Endodermal cell (in vitro differentiated cells): ENCODE measurements at regions not wholly inside any gene's neighbourhood (a gene's known extent, or its start where the extent isn't known, plus 50 kb on each side); places are given as distances from the start of the nearest gene placed in this dataset.

Experiments
- DNase-seq: peaks from one replicate; pipeline ENCODE4 v3.0.0-alpha.2; 2017
- H3K27ac ChIP-seq: 2 replicates; pipeline ENCODE4 v1.5.1; 2013; ENCODE audit warnings: mild to moderate bottlenecking, low read depth, low read length, moderate library complexity
- H3K27me3 ChIP-seq: 2 replicates; pipeline ENCODE4 v1.6.1; 2013; ENCODE audit warnings: mild to moderate bottlenecking, low read length, moderate library complexity; ENCODE audit not compliant: insufficient read depth, control insufficient read depth, poor library complexity, severe bottlenecking
- H3K36me3 ChIP-seq: 2 replicates; pipeline ENCODE4 v1.7.0; 2013; ENCODE audit warnings: mild to moderate bottlenecking, low read length, moderate library complexity; ENCODE audit not compliant: control insufficient read depth, insufficient read depth
- H3K4me1 ChIP-seq: one replicate; pipeline ENCODE4 v1.7.0; 2013; ENCODE audit warnings: low read length; ENCODE audit not compliant: control insufficient read depth, insufficient read depth
- H3K4me3 ChIP-seq: 2 replicates; pipeline ENCODE4 v1.5.1; 2013; ENCODE audit warnings: mild to moderate bottlenecking, low read length, moderate library complexity
- H3K9ac ChIP-seq: 2 replicates; pipeline ENCODE4 v1.6.1; 2013; ENCODE audit warnings: mild to moderate bottlenecking, low read length, moderate library complexity; ENCODE audit not compliant: poor library complexity, severe bottlenecking; ENCODE audit errors: extremely low read depth
- H3K9me3 ChIP-seq: 2 replicates; pipeline ENCODE4 v1.6.1; 2013; ENCODE audit warnings: mild to moderate bottlenecking, low read length, moderate library complexity; ENCODE audit not compliant: control insufficient read depth
- H3K27ac Mint-ChIP-seq: 2 replicates; pipeline ENCODE4 v1.8.0; 2020; ENCODE audit warnings: mixed read lengths
- H3K27me3 Mint-ChIP-seq: 2 replicates; pipeline ENCODE4 v1.8.0; 2021; ENCODE audit warnings: mild to moderate bottlenecking, mixed read lengths; ENCODE audit not compliant: insufficient read depth
- H3K36me3 Mint-ChIP-seq: 2 replicates; pipeline ENCODE4 v1.8.0; 2020; ENCODE audit warnings: low read depth, mixed read lengths
- H3K4me1 Mint-ChIP-seq: 2 replicates; pipeline ENCODE4 v1.8.0; 2020; ENCODE audit warnings: mixed read lengths
- H3K4me3 Mint-ChIP-seq: 2 replicates; pipeline ENCODE4 v1.8.0; 2020; ENCODE audit warnings: mild to moderate bottlenecking, moderate library complexity, mixed read lengths
- H3K9me3 Mint-ChIP-seq: 2 replicates; pipeline ENCODE4 v1.8.0; 2020; ENCODE audit warnings: mild to moderate bottlenecking, mixed read lengths
- CTCF ChIP-seq: fragments of 200-600 bp; sonication (generic); conservative IDR thresholded peaks from 2 replicates; pipeline ENCODE4 v1.5.0; 2021; ENCODE audit warnings: antibody characterized with exemption, mild to moderate bottlenecking
- WGBS, 2 experiments: methylation state at CpG; one replicate each; pipeline versions ENCODE4 v1.1.5 to v1.1.7; 2013; ENCODE audit warnings: missing lambda C conversion rate in 2 of 2, mixed read lengths in 1 of 2; ENCODE audit not compliant: insufficient coverage in 1 of 2, insufficient read length in 1 of 2; 5-methylcytosine and 5-hydroxymethylcytosine counted together

- Mint-ChIP-seq H3K4me1 (peaks cover 14% of the 10 kb centered on the region), H3K27me3 (no peaks in the 10 kb centered on the region), H3K9me3 (no peaks in the 10 kb centered on the region), H3K4me3 (no peak overlapping the region), H3K27ac (peak overlapping the region; percentile 26), H3K36me3 (no peaks in the 10 kb centered on the region)
- TF ChIP-seq CTCF, result no peak
- DNase-seq, result no peak
- Histone ChIP-seq H3K36me3 (no peaks in the 10 kb centered on the region), H3K4me3 (no peak overlapping the region), H3K27me3 (no peaks in the 10 kb centered on the region), H3K27ac (no peak overlapping the region), H3K4me1 (peaks cover 5% of the 10 kb centered on the region), H3K9me3 (no peaks in the 10 kb centered on the region), H3K9ac (no peak overlapping the region)
- 79 to 89% methylated on average over 2 of the region's 3 CpGs for WGBS, 2 experiments
These were observed 80.8 kb downstream of the P2RY1 start for GRCh38 chr3:152915695-152916094.

DNA sequence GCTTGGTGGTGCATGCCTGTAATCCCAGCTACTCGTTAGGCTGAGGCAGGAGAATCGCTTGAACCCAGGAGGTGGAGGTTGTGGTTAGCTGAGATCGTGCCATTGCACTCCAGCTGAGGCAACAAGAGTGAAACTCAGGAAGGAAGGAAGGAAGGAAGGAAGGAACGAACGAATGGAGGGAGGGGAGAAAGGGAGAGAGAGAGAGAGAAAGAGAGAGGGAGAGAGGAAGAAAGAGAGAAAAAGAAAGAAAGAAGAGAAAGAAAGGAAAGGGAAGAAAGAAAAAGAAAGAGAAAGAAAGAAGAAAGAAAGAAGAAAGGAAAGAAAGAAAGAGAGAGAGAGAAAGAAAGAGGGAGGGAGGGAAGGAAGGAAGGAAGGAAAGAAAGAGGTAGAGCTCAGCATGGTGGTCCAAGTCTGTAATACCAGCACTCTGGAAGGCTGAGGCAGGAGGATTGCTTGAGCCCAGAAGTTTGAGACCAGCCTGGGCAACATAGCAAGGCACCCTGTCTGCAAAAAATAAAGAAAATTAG, 81.9 kb downstream of the P2RY1 start:
- H3K36me3 Mint-ChIP-seq, result no peaks in the 10 kb centered on the region
- peaks cover 14% of the 10 kb centered on the region for H3K4me1 Mint-ChIP-seq
- no peaks in the 10 kb centered on the region for H3K9me3 Mint-ChIP-seq
- no peak overlapping the region for H3K27ac ChIP-seq
- H3K36me3 ChIP-seq, result no peaks in the 10 kb centered on the region
- no peak for TF ChIP-seq CTCF
- H3K27ac Mint-ChIP-seq, result no peak overlapping the region
- no peak overlapping the region for H3K4me3 ChIP-seq
- peaks cover 6% of the 10 kb centered on the region for H3K9me3 ChIP-seq
- DNase-seq, result no peak
- no peaks in the 10 kb centered on the region for H3K27me3 Mint-ChIP-seq
- H3K27me3 ChIP-seq, result no peaks in the 10 kb centered on the region
- no peak overlapping the region for H3K9ac ChIP-seq
- WGBS, 2 experiments, result 94 to 97% methylated on average over 5 of the region's 5 CpGs
- H3K4me3 Mint-ChIP-seq, result no peak overlapping the region
- peaks cover 5% of the 10 kb centered on the region for H3K4me1 ChIP-seq

DNA sequence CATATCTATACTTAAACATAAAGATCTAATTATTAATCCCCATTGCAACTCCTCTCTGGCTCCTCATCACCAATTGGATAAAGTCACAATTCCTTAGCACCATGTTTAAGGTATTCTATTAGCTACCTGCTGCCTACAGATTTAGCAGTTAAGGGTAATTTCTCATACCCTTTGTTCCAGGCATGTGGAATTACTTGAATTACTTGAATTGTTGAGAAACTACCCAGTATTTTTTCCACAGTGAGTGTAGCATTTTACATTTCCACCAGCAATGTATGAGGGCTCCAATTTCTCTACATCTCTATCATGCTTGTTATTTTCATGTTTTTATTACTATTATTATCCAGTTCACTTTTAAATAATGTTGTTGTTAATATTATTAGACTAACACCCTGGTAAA, 86.4 kb downstream of the P2RY1 start:
- no peaks in the 10 kb centered on the region for H3K36me3 ChIP-seq
- Mint-ChIP-seq H3K27me3 (no peaks in the 10 kb centered on the region), H3K27ac (no peak overlapping the region), H3K9me3 (peaks cover 2% of the 10 kb centered on the region), H3K4me1 (peaks cover 8% of the 10 kb centered on the region), H3K36me3 (no peaks in the 10 kb centered on the region), H3K4me3 (no peak overlapping the region)
- no peak overlapping the region for H3K4me3 ChIP-seq
- TF ChIP-seq CTCF, result no peak
- DNase-seq, result no peak
- no peaks in the 10 kb centered on the region for H3K27me3 ChIP-seq
- H3K9ac ChIP-seq, result no peak overlapping the region
- H3K9me3 ChIP-seq, result peaks cover 10% of the 10 kb centered on the region
- H3K4me1 ChIP-seq, result no peaks in the 10 kb centered on the region
- H3K27ac ChIP-seq, result no peak overlapping the region
